GM18858 (cell line): ENCODE measurements at regions not wholly inside any gene's neighbourhood (a gene's known extent, or its start where the extent isn't known, plus 50 kb on each side); places are given as distances from the start of the nearest gene placed in this dataset.

Experiments
- ATAC-seq: cut with Tn5 transposase; IDR thresholded peaks from one replicate; pipeline ENCODE4 v1.9.1; 2021; ENCODE audit not compliant: unreplicated experiment

DNA sequence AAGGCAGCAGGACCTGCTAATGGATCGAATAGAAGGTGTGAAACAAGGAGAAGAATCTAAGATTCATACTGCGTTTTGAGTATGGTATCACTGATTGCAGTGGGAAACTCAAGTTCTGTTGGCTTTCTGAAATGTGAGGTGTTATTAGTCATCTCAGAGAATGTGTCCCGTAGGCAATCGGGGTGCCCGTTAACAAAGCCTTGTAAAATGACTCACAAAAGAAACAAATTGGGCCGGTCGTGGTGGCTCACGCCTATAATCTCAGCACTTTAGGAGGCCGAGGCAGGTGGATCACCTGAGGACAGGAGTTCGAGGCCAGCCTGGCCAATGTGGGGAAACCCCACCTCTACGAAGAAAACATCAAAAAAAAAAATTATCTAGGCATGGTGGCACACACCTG, 118.2 kb upstream of the C7orf33 start:
- no peak for ATAC-seq

DNA sequence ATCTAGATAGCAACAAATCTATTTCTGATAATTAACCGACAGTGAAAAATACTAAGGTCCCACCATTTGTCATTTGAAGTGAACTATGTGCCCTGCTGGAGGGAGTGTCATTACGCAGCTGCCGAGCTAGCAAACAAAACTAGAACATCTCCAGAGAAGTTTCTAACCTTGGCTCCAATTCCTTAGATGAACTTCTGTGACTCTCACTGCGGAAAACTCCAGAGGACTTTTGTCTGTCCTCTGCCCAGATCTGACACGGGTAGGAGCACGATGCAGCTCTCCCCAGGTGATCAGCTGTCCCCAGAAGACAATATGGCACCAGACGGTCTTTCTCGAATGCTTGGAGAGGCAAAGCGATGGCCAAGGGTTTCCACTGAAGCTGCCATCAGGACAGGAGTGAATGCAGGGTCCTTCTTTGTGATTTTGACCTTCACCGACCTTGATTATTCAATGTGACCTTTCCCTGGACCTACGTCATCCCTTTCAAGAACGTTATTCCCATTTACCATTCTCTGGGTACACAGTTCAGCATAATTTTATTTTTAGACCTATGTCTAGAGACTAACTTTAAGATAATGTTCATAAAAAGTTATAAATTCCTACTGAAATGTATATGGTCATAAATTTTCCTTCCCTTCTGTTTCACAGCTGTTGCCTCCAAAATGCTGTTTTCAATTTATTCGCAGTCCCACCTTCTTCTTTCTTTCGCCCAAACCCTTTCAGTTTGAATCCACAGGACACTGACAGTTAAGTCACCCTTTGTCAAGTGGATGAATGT, 116.7 kb upstream of the C7orf33 start:
- ATAC-seq: no peak

DNA sequence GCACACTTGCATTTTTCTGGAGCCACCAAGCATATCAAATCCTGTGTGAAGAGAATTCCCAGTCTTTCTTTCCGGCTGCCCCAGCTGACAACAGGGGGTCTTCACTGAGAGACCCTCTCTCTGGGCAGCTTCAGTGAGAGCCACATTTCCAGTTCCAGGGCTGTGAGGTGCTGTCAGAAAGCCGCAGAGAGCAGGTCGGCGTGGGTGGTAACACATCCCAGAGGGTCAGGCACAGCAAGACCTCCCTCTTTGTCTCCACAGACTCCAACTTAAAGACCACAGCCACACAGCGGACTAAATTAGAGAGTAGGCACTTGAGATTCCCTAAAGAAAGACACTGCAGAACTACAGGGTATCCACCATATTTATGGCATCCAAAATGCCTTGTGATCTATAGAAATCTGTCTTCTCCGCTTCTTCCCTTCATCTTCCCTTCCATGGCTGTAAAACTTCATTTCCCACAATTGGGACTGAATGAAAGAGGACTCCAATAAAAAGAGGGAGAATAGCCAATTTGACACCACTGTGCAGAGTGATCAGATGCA, 116.0 kb upstream of the C7orf33 start:
- no peak for ATAC-seq

DNA sequence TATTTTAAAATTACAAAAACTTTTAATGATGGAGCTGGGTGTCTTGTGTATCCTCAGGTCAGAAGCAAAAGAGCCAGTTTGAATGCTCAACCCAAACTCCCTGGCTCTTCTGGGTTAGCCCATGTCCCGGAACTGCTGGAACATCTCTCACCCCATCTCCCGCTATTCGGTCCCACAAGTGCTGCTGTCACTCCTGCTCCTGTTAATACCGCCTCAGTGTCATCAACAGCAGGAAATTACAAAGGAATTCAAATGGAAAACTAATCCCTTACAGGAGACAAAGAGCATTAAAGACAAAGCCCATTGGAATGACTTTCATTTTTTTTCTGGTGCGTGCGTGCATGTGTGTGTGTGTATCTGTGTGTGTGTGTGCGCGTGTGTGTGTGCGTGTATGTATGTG, 112.0 kb upstream of the C7orf33 start:
- ATAC-seq: no peak

DNA sequence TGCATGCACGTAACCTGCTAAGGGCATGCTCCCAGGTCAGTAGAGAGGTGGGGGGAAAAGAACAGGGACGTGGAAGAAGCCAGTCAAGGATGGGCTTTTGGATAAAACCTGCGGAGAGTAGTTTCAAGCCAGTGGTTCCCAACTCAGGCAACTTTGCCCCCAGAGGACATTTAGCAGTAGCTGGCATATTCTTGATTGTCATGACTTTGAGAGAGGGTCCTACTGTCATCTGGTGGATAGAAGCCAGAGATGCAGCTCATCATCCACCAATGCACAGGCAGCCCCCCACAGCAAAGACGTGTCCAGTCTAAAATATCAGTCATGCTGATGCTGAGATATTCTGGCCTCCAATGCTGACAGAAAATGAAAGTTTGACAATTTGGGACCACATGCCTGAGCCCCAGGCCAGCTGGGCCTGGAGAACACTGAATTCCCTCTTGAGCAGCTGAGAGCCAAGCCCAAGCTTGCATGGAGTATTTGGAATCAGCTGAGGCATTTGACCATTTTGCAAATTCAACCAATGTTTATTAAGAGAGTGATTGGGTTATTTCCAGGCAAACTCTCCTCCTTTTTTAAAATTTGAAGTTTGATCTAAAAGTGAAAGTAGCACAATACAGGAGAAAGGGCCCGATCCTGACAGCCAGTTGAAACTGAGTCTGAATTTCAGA, 110.0 kb upstream of the C7orf33 start:
- no peak for ATAC-seq

DNA sequence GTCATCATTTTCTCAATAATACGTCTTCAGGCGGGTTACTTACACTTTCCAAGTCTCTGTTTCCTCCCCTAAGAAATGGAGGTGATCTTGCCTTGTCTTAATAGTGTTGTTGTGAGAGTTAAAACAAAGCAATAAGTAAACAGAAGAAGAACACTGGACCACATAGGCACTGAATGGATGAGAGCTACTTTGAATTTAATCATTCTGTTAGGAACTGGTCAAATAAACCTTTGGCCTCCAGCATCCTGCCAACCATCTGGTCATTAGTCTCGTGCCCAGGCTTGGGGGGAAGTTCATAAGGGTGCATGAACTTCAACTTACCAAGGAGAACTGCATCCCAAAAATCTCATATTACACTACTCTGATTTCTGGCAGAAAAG, 109.4 kb upstream of the C7orf33 start:
- no peak for ATAC-seq

DNA sequence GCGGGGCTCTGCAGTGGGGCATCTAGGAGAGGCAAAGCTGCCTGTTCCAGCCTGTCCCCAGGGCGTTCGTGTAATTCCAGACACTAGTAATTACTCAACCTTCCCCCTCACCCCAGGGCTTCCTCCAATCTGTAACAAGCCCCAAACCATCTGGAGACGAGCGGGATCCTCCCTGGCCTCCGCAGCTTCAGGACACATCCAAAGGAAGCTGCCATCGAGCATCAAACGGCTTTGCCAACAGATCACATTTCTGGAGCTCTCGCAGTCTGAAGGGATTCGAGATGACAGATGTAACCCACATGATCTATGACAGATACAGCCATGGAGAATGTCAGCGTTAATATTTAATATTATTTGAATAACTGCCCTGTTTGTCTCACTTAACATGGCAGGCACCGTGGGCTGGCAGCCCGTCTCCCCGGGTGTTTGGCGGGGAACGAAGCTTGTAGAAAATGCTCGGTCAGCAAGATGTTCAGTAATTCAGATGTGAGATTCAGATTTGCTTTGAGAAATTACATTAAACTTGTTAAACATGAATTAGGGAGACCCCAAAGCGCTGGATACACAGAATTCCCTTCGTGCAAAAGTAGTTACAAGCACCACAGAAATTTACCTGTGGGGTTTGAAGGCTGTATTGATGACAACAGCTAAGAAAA, 108.5 kb upstream of the C7orf33 start:
- no peak for ATAC-seq

DNA sequence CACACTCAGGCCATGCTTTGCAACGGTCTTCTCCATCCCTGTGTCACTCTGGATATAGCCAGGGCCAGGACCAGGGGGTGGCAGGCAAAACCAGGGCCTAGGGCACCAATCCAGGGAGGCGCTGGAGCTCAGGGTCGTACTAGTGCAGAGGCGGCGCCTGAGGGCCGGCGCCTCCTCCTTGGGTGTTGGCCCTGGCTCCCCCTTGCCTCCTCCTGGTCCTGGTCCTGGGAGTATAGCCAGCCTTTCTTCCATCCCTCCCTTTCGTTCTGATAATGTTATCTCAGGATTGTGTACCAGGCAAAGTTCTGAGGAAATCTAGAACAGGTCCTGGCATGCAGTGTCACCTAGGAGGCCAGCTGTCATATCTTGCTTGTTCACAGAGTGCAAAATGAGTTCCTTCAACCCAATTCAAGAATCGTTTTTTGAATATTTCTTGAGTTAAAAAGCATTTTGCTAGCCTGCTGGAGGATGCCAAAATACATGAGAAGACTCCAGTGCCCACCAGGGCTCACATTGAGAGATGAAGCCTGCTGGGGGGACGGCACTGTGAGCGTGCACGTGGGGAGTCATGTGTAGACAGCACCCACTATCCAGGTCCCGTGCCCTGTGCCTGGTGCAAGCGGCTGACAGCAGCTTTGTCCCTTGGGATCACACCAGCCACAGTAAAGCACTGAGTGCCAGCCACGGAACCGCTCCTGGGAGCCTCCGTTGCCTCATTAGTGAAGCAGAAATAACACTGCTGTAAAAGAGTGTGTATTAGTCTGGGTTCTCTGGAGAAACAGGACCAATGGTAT, 106.9 kb upstream of the C7orf33 start:
- ATAC-seq: no peak

DNA sequence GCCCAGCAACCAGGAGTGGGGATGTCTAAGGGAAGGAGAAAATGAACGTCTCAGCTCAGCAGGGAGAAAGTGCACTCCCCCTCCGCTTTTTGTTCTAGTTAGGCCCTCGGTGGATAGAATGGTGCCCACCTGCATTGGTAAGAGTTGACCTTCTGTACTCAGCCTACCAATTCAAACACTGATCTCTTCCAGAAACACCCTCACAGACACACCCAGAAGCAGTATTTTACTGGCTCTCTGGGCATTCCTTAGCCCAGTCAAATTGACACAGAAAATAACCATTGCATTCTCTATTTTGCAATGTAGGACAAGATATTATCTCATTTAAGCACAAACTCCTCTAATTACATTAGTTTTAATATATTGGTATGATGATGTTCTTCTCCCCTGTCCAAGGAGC, 106.1 kb upstream of the C7orf33 start:
- no peak for ATAC-seq

DNA sequence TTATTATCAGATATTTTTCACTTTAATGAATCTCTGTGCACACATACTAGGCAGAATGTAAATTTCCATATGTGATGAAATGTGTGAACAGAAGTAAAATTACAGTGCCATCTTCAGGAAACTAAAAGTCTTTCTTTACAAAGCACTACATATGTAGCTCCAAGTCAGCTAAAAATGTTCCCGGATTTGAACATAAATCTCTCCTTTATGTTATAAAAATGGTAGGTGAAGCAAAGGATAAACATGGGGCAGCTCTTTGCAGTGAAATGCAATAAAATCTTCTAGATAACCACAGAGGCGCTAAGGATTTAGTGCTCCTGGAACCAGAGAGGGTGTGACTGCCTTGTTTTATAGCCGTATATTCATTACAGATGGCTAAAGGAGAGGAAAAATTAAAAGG, 104.9 kb upstream of the C7orf33 start:
- ATAC-seq: no peak

DNA sequence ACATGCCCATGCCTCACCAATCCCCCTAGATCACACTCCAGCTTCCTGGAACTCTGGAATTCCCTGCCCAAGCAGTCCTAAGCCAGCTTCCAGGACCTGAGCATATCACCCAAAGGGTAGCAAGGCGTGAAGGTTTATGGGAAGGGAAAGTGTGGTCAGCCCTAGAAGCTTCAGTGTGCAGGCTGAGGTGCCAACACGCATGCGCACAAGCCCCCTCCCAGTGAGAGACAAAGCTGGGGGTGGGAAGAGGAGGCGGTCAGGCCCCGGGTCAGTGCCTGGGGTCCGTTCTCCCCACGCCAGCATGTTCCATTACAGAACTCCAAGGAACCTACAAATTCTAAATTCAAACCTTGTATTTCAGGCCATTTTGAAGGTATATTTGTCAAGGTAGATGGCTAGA, 103.6 kb upstream of the C7orf33 start:
- no peak for ATAC-seq

DNA sequence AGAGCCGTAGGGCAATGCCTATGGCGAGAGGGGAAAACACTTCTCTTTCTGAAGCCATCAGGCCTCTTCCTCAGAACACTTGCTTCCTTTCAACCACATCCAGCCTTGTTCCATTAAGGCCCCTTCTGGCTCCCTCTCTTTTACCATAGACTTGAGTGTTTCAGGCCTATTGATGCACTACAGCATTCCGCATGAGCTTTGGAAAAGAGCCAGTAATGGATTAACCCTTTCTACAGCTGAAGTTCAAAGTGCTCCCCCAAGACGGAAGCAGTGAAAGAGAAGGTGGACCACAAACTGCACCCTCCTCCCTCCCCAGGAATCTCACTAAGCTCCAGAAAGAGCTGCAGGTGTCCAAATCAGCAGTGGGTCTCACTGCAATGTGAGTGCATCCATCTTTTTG, 102.7 kb upstream of the C7orf33 start:
- ATAC-seq: no peak

DNA sequence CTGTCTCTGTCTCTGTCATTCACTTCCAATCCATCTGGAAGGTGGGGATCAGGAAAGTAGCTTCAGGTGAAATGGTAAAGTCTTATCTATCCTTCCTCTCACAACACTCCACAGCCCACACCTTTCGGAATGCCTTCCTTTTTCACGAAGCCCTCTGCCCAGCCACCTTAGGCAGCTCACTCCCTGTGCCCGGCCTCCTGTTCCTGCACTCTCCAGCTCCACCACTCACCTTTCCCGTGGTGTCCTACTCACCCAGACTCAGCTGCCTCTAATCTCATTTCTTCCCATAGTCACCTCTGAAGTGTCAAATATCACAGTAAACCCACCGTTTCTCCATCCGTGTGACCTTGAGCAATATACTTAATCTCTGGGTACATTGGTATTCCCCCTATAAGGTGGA, 100.9 kb upstream of the C7orf33 start:
- ATAC-seq: no peak

DNA sequence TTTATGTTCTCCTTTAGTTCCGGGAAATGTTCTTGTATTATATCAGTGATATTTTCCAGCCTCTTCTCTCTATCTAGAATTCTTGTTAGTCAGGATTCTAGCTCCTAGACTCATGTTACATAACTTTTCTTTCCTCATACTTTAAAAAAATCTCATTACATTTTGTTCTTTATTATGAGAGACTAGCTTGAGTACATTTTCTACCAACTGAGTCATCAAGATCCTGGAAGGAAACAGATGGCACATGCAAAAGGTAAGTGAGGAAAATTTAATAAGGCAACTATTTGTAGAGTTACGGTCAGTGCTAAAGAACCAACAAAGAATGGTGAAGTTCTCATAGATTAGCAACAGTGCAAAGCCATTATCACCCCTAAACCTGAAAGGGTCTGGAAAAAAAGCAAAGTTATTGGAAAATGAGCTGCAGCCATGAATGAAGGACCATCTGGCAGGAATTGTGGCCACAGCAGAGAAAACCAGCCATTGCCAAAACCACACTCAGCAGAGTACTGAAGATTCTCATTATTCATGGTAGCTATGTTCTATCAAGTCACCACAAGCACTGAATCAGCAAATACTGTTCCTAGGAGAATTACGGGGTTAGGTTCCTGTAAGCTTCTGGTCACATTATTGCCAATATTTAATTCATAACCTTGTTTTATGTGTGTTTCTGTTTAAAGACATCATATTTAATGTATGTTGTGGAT, 98.3 kb upstream of the C7orf33 start:
- ATAC-seq: no peak

DNA sequence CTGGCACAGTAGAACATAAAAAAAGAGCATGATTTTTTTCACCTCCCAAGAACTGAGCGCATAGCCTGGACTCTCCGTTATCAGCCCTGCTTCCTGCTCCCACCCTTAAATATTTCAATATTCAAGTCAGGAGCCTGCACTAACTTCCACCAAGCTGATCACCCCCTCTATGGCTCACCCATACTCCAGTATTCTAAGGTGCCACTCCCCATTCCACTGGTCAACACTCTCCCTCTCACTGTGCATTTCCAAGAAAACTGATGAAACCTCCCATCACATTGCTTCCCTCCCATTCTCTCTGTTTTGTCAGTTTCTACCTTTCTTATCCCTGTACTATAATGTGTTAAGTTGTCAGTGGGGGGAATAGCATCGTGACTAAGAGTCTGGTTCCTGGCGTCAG, 95.0 kb upstream of the C7orf33 start:
- ATAC-seq: no peak

DNA sequence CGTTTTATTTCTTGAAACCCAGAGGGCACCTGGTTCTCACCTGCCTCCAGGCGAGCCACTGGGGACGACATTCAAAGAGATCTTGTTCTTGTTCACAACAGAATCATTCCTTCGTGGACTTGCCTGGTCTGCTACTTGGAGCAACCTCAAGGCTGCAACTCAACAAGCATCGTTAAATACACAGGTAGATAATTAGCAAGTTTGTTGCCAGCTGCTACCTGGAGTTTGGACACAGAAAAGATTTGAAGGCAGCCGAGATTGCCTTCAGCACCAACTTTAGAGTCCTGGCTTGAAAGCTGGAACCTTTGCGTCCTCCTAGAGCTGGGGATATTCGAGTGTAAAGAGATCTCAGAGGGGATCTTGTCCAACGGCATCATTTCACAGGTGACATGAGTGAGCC, 89.6 kb upstream of the C7orf33 start:
- ATAC-seq: no peak

DNA sequence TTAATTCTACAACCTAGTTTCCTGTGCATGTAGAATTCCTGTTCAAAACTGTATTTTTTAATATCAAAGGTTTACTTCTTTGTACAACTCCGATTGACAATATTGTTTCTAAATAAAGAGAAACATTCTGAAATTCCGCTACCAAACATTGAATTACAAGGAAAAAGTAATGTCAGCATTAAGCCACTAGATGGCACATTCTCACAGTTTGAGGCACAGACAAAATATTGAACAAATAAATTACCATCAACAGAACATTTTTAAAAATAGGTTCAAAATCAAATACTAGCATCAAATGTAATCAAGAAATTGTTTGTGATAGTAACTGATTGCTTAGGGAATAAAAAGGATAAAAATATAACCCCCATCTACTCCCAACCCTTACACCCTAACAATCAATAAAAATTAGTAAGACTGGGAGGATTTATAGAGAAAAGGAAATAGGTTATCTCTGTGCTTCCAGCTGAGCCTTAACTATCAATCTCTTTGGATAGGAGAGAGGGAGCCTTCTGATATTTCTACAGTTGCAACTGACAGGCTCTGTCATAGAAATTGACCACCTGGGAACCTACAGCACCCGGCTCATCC, 86.6 kb upstream of the C7orf33 start:
- no peak for ATAC-seq

DNA sequence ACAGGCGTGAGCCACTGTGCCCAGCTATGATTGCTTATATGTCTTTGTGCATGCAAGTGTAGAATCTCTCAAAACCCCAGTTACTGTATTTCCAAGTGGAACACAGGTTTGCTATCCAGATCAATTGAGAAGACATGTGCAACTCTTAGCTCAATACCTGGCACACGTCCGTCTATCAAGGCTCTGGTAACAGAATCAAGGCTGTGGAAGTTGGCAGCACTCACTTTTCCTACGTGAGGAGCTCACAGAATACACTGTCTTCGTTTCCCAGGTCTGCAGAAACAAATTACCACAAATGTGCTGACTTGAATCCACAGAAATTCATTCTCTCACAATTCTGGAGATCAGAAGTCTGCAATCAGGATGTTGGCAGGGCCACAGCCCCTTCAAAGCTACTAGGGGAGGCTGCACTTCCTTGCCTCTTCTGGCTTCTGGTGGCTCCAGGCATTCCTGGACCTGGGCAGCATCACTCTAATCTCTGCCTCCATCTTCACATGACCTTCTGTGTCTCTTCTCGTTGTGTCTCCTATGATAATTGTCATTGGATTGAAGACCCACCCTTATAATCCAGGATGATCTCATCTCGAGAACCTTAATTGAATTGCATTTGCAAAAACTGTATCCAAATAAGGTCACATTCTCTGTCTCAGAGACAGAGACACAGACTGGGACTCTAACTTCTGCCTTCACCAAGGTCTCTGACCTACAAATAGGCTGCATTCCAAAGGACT, 84.8 kb upstream of the C7orf33 start:
- no peak for ATAC-seq

DNA sequence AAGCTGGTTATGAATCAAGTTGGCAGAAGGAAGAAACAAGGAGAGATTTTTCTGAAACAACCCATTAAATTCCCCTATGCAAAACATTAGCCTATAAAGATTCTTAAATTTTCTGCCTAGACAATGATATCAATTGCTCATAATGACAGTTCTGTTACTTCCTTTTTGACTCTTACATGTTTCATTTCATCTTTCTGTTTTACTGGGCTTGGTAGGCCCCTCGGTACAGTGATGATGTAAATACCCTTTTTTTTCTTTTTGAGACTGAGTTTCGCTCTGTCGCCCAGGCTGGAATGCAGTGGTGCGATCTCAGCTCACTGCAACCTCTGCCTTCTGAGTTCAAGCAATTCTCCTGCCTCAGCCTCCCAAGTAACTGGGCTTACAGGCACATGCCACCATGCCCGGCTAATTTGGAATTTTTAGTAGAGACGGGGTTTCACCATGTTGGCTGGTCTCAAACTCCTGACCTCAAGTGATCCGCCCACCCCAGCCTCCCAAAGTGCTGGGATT, 83.4 kb upstream of the C7orf33 start:
- ATAC-seq: peak; percentile 99
